Germinal center (tissue), 1 donor: ENCODE measurements at regions not wholly inside any gene's neighbourhood (a gene's known extent, or its start where the extent isn't known, plus 50 kb on each side); places are given as distances from the start of the nearest gene placed in this dataset.
"Not testable (repeated sequence)": the region's sequence is repeated elsewhere in the genome, so short reads cannot be mapped to it uniquely, and the experiment has no call there.

ENCODE experiments used
- DNase-seq: peaks from one replicate; pipeline ENCODE4 v3.0.0; 2012; ENCODE audit warnings: mixed read lengths, low spot score

DNA sequence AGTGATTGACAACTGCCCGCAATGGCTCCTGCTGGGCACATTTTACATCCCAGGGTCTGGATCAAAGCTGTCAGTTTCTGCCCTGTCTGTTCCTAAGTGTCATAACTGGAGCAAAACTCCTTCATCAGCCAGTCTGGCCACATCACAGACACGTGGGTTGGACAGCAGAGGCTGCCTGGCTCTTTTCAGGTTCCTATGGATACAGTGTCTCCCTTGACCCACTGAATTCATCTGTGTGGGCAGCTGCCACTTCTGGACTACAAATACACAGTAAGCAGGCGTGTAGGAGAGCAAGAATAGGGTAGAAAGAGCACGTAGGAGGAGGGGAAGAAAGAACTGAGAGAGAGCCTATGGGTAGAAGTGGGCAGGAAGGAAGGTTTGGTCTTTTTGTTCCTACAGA is 238.0 kb downstream of the ENC1 start:
- no peak for DNase-seq

DNA sequence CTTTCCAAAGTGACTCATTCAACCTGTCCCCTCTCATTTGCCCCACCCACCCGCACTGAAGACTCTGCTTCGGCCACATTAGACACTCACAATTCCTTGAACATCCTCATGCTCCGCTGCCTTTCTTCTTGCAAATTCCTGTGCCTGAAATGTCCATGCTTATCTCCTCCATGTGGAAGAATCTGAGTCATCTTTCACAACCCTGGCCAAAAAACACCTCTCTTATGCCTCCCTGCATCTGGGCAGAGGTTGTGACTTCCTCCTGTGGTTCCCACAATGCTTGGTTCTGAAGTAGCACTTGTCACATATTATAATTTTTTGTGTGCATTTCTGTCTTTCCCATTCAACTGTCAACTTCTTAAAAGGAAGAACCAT is 238.6 kb downstream of the ENC1 start:
- no peak for DNase-seq

DNA sequence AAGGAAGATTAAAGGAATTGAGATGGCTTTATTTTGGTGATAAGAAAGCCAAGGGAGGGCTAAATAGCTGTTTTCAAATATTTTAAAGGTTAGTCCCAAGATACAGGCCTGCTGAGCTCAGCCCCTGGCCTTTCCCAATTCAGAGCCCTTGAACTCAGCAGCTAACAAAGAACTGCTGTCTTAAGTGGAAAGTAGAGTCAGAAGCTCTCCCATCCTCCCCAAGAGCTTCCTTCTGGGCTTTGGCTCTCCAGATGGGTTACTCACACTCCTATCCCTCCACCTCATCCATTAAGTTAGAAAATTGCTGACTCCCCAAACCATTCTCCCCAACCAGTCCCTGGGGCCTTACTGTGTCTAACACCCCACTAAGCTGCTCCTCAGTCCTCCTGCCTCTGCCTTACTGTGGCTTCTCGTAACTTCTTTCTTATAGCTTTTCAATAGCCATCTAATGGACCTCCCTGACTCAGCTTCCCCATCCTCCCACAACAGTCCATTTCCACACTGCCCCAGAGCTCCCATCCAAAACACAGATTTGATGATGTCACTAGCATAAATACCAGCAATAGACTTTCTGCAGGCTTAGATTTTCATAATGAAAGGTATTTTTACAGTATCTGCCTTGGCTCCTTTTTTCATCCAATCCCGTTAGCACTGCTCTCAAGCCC is 239.1 kb downstream of the ENC1 start:
- DNase-seq = no peak

DNA sequence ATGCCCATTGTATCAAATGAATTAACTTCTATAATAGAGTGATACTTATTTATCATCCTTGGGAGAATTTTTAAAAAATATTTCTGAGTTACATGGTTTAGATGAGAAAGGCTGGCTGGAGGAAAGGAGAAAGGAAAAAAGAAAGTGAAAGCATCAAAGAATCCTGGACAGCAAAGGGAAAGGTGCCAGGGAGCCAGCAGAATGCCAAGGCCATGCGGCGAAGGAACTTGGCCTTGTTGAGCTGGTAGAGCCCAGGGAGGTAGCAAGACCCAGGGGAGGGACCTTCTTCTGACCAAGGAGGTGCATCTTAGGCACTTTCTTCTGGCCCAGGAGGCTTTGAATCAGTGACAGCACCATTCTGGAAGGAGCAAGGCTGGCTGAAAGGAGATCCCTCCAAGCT is 240.5 kb downstream of the ENC1 start:
- DNase-seq = no peak

DNA sequence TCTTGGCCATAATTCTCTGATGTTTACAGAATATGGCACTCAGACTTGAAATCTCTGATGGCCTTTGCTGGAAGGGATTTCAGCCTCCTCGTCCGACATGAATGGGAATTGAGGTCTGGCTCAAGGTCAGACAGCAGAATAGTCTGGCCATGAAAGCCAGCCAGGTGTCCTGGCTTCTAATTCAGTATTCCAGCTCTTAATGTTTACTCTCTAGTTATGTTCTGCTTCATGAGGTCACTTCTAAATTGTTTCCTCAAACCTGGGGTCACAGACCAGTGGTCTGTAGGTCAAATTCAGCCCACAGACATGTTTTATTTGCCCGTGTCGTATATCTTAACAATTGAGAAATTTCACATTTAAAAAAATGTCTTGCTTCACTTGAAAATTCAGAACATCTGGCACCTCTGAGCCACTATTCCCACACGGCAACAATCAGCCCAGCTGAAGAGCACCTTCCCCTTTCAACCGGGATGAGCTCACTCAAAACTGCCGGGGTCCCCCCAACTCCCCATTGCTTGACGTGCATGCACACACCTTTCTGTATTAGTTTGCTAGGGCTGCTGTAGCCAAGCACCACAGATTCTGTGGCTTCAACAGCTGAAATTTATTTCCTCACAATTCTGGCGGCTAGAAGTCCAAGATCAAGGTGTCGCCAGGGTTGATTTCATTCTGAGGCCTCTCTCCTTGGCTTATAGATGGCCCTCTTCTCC is 243.5 kb downstream of the ENC1 start:
- DNase-seq = no peak

DNA sequence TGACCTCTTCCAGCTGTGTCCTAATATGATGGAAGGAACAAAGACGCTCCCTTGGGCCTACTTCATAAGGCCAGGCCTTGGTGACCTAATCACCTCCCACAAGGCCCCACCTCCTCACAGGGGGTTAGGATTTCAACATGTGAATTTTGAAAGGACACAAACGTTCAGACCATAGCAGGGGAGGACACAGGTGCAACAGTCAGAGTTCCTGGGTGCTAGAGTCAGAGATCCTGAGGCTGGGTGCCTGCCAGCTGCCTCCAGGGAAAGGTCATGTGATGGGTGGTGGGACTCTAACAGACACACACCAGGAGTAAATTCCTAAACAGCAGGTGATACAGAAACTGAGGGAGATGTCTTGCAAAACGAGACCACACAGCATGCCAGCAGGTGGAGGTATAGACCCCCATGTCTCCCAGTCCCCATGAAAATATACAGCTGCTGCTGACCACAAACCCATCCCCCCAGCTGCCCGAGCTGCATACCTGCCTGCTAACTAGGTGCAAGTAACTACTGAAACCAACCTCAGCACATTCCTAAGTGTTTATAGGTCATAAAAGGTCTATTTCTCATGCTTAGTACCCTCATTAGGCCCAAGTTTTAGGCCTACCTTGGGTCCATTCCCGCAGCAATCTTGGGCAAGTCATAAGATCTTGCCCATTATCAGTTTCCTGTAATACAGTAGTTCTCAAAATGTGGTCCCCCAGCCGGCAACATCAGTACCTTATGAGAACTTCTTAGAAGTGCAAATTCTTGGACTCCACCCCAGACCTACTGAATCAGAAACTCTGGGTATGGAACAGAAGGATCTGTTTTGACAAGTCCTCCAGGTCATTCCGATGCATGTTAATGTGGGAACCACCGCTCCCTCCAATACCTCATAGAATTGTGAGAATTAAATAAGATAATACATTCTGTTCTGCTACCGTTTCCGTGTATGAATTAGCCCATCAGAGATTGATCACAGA is 245.3 kb downstream of the ENC1 start:
- no peak for DNase-seq

DNA sequence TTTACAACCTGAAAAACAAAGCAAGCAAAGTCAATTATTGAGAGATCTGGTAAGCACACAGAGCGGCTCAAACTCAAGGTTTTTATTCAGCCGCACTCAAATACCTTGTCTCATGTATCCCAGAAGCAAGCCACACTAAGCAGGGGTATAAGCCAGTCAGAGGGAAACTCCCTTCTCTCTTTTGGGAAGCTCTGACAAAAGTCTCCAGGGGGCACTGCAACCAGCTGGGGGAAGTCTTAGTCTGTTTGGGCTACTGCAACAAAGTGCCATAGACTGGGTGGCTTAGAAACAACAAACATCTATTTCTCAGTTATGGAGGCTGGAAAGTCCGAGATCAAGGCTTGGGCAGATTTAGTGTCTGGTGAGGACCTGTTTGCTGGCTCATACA is 246.0 kb downstream of the ENC1 start:
- no peak for DNase-seq

DNA sequence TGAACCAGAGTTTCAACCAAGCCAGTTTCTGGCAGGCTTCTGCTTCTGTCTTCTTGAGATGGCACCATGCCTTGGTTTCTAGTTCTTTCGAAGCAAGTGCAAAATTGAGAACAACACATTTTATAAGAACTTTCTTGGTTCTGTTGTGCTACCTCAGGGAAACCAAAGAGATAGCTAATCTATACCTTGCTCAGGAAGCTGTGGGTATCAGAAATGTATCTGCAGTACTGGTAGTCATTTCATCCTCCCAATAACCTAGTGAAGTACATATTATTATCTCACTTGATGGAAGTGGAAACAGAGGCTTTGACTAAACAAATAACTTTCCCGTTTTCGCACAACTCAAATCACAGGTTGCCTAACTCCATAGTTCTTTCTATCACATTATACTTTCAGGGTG is 246.6 kb downstream of the ENC1 start:
- no peak for DNase-seq

DNA sequence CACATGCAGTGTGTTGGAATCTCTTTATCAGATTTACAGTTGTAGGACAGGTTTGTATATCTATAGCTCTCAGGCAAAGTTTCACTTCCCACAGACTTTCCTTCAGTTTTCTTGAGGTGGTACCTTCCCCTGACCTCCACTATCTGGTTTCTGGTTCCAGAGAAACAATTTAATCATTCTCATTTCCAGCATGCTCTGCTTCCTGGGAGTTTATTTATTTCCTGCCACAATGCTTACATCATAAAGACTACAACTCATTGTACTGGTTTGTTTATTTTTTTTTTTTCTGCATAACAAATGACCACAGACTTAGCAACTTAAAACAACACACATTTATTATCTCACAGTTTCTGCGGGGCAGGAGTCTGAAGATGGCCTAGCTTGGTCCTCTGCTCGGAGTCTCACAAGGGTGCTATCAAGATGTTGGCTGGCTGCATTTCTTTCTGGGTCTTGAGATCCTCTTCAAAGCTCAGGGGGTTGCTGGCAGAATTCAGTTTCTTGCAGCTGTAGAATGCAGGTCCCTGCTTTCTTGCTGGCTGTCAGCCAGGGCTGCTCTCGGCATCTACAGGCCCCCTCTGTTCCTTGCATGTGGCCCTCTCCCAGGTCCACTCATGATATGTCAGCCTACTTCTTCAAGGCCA is 247.7 kb downstream of the ENC1 start:
- DNase-seq = no peak

DNA sequence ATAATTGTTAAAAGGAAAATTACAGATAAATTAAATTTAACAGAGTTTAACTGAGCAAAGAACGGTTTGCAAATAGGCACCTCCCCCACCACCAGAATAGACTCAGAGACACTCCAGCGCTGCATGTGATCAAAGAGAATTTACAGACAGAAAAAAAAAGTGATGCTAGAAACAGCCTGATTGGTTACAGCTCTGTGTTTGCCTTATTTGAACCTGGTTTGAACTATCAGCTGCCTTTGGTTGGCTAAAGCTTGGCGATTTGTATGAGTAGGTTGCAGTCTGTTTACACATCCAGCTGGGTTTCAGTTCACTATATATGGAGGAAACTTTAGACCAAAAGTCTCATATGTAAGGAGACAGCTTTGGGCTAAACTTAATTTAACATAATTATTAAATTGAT is 249.1 kb downstream of the ENC1 start:
- DNase-seq = no peak

DNA sequence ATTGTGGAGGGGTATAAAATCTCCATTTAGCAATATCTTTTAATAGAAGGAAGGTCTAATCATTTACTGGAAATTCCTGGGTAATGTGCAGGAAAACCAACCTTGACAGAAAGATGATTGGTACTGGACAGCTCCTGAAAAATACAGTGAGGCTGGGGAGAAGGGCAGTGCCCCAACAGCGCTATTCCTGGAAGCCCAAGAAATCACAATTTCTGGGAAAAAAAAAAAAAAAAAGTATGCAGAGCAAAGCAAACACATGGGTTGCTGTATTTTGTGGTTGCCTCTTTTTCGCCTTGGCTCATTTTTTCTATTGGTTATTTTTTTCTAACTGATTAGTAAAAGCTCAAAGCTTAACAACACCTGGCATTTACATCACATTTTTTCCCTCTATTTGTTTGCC is 249.7 kb downstream of the ENC1 start:
- DNase-seq = no peak

DNA sequence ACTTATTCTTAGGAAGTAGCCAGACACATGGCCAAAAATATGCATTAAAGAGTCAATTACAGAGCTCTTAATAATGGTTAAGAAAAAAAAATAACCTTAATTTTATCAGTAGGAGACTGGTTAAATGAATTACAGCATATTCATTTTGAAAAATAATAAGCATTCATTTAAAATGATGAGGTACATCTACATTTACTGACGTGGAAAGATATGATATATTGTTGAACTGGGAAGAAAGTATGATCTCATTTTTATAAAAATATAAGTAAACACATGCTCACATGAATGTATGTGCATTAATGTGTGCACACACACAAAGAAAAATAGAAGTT is 250.3 kb downstream of the ENC1 start:
- no peak for DNase-seq

DNA sequence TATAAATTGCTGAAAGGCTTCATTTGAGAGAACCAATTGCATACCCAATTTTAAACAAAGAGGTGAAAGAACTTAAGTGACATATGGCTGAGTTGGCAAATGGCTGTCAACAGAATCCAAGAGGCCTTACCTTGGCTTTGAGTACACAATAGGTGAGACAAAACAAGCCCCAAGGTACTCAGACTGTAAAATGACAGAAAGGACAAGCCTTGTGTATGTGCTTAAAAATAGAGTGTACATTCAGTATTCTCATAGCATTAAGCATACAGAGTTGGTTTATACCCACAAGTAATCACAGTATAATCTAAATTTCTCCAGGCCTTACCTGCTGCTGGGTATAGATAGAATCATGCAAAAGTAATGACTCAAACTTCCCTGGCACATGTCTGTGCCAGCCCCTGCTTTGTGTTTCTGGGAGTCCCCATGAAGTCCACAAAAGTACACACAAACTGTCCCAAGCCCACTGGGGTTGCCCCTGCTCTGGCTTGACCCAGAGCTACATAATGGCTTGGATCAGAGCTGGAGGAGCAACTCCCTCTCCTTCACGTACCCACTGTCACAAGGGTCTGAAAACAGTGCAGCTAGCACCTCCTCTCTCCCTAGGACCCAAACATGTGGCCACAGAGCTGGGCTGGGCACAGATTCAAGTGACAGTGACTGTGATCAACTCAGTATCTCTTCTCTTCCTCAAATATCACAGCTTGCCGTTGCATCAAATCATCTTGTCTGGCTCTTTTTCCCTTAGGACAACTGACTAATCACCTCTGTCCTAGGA is 250.8 kb downstream of the ENC1 start:
- DNase-seq = no peak

DNA sequence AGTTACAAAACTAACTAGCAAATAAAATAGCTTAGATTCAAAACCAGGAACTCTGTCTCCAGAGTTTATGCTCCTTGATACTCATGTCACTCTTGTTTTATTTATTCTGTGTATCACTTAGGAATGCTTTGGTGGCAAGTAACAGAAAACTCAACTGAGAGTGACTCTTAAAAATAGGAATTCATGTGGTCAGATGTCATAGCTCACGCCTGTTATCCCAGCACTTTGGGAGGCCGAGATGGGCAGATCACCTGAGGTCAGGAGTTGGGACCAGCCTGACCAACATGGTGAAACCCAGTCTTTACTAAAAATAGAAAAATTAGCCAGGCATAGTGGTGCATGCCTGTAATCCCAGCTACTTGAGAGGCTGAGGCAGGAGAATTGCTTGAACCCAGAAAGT is 252.1 kb downstream of the ENC1 start:
- not testable (repeated sequence) for DNase-seq

DNA sequence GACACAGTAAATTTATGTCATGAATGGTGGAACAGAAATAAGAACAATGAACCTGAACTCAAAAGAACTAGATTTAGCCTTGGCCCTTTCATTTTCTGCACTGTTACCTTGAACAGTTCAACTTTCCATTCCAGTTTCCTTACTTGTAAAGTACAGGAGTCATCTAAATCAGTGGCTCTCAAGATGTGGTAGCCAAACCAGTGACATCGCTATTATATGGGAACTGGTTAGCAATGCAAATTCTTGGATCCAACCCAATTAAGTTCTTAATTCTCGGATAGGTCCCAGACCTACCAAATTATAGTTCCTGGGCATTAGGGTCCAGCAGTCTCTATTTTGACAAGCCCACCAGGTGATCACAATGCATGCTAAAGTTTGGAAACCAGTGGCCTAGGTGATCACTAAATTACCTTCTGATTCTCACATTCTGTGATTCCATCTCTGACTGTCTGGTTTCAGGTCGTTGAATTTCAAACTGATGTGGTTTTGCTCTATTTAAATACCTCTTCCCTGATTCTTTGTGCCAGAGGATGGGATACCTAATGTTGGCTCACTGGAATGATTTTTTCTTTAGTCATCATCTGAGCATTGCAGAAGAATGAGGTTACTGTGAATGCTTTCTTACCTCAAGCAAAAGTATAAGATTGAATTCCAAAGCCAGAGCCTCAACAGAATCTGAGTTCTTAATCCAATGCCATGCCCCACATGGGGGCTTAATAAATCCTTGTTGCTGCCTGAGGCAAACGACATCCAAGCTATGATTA is 253.8 kb downstream of the ENC1 start:
- DNase-seq = no peak

DNA sequence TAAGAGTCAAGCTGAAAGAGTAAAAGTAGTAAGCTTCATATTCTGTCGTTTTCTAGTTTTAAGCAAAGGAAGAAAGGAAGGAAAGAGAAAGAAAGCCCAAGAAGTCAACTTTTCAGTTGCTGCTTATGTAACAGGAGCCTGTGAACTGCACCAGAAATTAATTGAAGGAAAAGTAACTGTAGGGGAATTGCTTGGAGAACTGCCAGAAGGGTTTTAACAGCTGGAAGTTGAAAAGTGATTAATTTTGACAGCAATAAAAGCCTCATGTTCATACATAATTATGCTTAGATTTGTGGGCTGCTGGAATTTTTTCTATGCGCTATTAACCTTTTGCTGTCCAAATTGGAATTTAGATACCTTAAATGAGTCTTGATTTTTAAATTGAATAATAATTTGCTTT is 255.7 kb downstream of the ENC1 start:
- DNase-seq = no peak

DNA sequence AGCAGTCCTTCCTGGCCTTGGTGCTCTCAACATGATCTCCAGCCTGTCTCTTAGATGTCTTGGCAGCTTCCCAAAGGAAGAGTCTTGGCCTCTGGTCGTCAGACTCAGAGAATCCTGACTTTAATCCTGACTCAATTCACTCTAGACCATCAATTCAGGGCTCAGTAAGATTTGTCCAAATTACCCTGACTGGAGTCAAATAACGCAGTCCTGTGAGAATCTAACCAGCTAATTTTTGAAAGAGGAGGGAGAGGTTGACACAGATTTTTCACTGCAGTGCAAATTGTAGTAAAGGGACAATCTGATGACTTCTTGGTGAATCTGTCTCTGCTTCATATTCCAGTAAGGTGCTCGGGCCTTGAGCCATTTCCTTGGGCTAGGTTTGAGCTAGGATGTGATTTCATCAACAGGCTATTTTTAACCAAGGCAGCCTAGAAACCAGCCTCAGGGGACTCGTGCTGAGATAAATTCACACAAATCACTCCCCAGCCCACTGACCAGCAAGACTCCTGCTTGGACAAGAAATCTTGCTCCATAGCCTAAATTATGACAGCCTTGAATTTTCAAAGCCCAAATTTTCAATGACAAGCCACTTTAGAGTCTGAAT is 257.4 kb downstream of the ENC1 start:
- no peak for DNase-seq

DNA sequence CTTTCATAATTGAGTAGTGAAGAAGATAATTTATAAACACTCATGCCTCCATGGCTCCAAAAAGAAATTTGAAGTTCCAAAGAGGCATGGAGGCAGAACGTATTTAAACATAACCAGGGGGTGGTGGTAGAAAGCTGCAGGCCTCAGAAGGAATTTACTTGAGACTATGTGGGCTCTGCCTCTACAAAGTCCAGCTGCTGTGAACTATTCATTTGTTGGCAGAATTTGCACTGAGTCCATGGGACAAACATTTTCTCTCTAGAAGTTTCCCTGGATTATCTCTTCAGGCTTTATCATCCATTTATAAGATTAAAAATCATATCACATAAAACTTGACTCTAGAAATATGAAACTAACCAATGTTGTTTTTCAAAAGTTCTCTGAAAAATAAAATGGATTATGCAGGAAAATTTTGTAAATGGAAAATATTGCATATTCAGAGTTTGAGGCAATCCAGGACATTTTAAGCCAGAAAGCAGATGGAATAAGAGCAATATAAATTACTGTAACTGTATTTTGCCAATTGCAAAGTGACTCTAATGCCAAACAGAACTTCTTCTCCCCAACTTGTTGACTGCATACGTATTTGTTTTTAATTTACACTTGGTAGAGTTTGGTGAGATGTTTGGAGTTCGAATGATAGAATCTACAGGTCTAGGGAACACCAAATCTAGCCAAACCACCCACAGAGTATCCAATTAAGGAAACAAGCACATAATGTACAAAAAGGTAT is 258.2 kb downstream of the ENC1 start:
- no peak for DNase-seq

DNA sequence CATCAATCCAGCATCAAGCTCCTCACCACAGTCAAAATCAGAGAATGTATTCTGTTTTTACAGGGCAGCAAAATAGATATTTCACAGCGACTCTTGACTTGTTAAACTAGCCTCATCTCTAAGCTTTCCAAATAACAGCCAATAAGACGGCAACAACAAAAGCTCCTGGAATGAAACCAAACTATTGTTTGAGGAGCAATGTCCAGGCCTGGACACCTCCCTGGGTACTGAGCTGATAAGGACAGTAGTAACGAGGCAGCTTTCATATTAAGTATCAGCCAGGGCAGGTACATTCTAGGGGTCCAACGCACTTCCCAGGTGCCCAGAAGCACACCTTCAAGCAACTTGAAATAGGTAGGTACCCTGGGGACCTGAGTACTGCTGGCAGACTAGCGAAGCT is 260.3 kb downstream of the ENC1 start:
- DNase-seq = no peak

DNA sequence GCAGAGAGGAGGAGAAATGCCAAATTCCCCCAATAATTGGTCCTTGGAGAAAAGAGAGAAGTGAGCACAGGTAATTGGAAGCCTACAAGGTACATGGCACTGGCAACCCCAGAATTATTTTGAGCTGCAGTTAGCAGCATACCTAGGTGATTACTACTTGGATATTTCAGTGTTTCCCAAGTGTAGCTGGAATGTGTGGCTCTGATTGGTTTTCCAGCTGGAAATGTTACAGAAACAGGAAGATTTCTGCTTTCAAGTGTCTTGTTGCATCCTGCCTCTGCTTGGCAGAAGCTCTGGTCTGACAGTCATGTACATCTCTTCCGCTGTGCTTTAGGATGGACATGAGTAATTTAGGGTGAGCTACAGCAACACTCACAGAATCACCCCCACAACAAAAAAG is 262.1 kb downstream of the ENC1 start:
- no peak for DNase-seq
